22Rv1 (cell line): ENCODE measurements at regions not wholly inside any gene's neighbourhood (a gene's known extent, or its start where the extent isn't known, plus 50 kb on each side); places are given as distances from the start of the nearest gene placed in this dataset.

Source experiments
- H3K27ac ChIP-seq: fragments of 450-650 bp; 2 replicates; pipeline ENCODE4 v1.5.1; 2017
- ZFX ChIP-seq: fragments of 450-650 bp; IDR thresholded peaks from 2 replicates; pipeline ENCODE4 v1.6.1; 2017; ENCODE audit warnings: antibody characterized with exemption, borderline replicate concordance
- TF ChIP-seq, protein P1 (sequence below): fragments of 450-650 bp; IDR thresholded peaks from 2 replicates; pipeline ENCODE4 v1.5.1; 2017; ENCODE audit warnings: mild to moderate bottlenecking

- no peak for TF ChIP-seq ZFX
- TF ChIP-seq, protein P1, sequence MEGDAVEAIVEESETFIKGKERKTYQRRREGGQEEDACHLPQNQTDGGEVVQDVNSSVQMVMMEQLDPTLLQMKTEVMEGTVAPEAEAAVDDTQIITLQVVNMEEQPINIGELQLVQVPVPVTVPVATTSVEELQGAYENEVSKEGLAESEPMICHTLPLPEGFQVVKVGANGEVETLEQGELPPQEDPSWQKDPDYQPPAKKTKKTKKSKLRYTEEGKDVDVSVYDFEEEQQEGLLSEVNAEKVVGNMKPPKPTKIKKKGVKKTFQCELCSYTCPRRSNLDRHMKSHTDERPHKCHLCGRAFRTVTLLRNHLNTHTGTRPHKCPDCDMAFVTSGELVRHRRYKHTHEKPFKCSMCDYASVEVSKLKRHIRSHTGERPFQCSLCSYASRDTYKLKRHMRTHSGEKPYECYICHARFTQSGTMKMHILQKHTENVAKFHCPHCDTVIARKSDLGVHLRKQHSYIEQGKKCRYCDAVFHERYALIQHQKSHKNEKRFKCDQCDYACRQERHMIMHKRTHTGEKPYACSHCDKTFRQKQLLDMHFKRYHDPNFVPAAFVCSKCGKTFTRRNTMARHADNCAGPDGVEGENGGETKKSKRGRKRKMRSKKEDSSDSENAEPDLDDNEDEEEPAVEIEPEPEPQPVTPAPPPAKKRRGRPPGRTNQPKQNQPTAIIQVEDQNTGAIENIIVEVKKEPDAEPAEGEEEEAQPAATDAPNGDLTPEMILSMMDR, result no peak
- H3K27ac ChIP-seq, result no peak overlapping the region
These were observed 193.1 kb upstream of the ARL4C start for GRCh38 chr2:234689911-234690379.

DNA sequence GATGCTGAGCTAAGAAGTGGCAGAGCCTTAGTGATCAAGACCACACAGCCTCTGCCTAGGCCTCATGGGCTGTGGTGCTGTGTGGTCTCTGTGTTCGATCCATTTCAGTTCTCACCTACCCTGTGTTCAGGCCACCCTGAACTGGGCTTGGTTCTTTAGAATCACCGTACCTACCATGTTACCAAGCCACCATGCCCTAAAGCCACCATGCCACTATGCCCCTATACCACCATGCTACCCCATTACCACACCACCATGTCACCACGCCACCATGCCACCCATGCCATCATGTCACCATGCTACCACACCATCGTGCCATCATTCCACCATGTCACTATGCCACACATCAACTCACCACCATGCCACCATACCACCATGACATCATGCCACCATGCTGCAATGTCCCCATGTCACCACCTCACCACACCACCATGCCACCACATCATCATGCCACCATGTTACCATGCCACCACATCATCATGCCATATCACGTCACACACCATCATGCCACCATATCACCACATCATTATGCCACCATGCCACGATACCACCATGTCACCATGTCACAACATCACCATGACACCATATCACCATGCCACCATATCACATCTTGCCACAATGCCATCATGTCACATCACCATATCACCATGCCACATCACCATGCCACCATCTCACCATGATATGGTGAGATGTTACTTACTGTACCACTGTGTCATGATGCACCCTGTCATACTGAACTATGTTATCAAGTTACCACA lies 191.0 kb upstream of the ARL4C start:
- no peak overlapping the region for H3K27ac ChIP-seq
- TF ChIP-seq, protein P1, result no peak
- TF ChIP-seq ZFX, result no peak

GRCh38 chr2:234686088-234686890 lies 189.4 kb upstream of the ARL4C start:
- no peak overlapping the region for H3K27ac ChIP-seq
- no peak for TF ChIP-seq ZFX

- TF ChIP-seq, protein P1, result no peak
- no peak for TF ChIP-seq ZFX
- no peak overlapping the region for H3K27ac ChIP-seq
These were observed 187.6 kb upstream of the ARL4C start for GRCh38 chr2:234684466-234684865.

DNA sequence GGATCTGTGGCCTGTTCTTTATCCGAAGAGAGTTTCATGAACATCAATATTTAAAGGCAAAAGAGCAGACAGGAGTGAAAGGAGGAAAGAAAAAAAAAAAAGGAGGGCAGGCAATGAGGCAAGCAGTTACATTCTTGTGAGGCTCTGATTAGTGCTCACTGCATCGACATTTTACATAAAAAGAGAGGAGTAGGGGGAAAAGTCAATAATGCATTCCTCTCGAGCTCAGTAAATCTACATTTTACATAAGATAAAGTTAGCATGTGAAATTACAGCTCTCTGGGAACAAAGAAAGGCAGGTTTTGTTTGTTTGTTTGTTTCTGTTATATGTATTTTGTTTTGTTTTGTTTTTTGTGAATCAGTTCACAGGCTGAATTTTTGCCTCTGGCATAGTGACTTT lies 187.1 kb upstream of the ARL4C start:
- H3K27ac ChIP-seq, result no peak overlapping the region
- TF ChIP-seq, protein P1, result no peak
- no peak for TF ChIP-seq ZFX

- no peak overlapping the region for H3K27ac ChIP-seq
- no peak for TF ChIP-seq ZFX
- TF ChIP-seq, protein P1, result no peak
These were observed 185.8 kb upstream of the ARL4C start for GRCh38 chr2:234682492-234683228.

GRCh38 chr2:234680688-234681619 lies 184.1 kb upstream of the ARL4C start:
- TF ChIP-seq, protein P1, result no peak
- no peak for TF ChIP-seq ZFX
- no peak overlapping the region for H3K27ac ChIP-seq
